CD4-positive, CD25-positive, alpha-beta regulatory T cell (primary cell): ENCODE measurements at regions not wholly inside any gene's neighbourhood (a gene's known extent, or its start where the extent isn't known, plus 50 kb on each side); places are given as distances from the start of the nearest gene placed in this dataset.

Source experiments
- ATAC-seq, 2 donors: fragments of 150-1000 bp; cut with Tn5 transposase; one replicate each; pipeline ENCODE4 v1.10.0; 2021; ENCODE audit warnings: low read depth in 2 of 2, moderate number of reproducible peaks in 2 of 2, moderate library complexity in 1 of 2
- DNase-seq, 3 donors: peaks; one replicate each; pipeline versions ENCODE4 v3.0.0 to v3.0.0-alpha.2; 2012 to 2022; ENCODE audit warnings: mixed read lengths in 1 of 3
- H3K27ac ChIP-seq: one replicate; pipeline ENCODE4 v1.7.0; 2013; ENCODE audit warnings: mild to moderate bottlenecking, low read length; ENCODE audit not compliant: insufficient read depth, poor library complexity, severe bottlenecking
- H3K27me3 ChIP-seq: one replicate; pipeline ENCODE4 v1.7.0; 2013; ENCODE audit warnings: low read length; ENCODE audit not compliant: control insufficient read depth, insufficient read depth
- H3K36me3 ChIP-seq: one replicate; pipeline ENCODE4 v1.7.0; 2013; ENCODE audit warnings: mild to moderate bottlenecking, low read length, moderate library complexity; ENCODE audit not compliant: control insufficient read depth, insufficient read depth
- H3K4me1 ChIP-seq: 2 replicates; pipeline ENCODE4 v1.7.0; 2013; ENCODE audit warnings: mild to moderate bottlenecking, low read length; ENCODE audit not compliant: insufficient read depth, control insufficient read depth, poor library complexity, severe bottlenecking
- H3K4me3 ChIP-seq: one replicate; pipeline ENCODE4 v1.7.0; 2013; ENCODE audit warnings: low read depth, mild to moderate bottlenecking, low read length, moderate library complexity
- H3K9me3 ChIP-seq, 2 experiments: 1 replicate in 1 of 2; 2 replicates in 1 of 2; pipeline ENCODE4 v1.7.0; 2013; ENCODE audit warnings: low read length in 2 of 2, mild to moderate bottlenecking in 1 of 2, moderate library complexity in 1 of 2; ENCODE audit not compliant: control insufficient read depth in 2 of 2
- H3K27ac Mint-ChIP-seq, 3 donors: one replicate each; pipeline ENCODE4 v1.8.0; 2020 to 2022; ENCODE audit warnings: mild to moderate bottlenecking in 3 of 3, mixed read lengths in 3 of 3, moderate library complexity in 2 of 3
- H3K27me3 Mint-ChIP-seq: one replicate; pipeline ENCODE4 v1.8.0; 2022; ENCODE audit warnings: mild to moderate bottlenecking, mixed read lengths
- H3K36me3 Mint-ChIP-seq: one replicate; pipeline ENCODE4 v1.8.0; 2020; ENCODE audit warnings: mixed read lengths
- H3K4me1 Mint-ChIP-seq, 4 donors: one replicate each; pipeline ENCODE4 v1.8.0; 2020 to 2022; ENCODE audit warnings: mixed read lengths in 4 of 4, mild to moderate bottlenecking in 1 of 4
- H3K4me3 Mint-ChIP-seq, 4 donors: one replicate each; pipeline ENCODE4 v1.8.0; 2020 to 2022; ENCODE audit warnings: mild to moderate bottlenecking in 4 of 4, mixed read lengths in 4 of 4, moderate library complexity in 3 of 4
- H3K9me3 Mint-ChIP-seq, 7 donors: one replicate each; pipeline ENCODE4 v1.8.0; 2020 to 2022; ENCODE audit warnings: mixed read lengths in 7 of 7, mild to moderate bottlenecking in 3 of 7, moderate library complexity in 2 of 7

DNA sequence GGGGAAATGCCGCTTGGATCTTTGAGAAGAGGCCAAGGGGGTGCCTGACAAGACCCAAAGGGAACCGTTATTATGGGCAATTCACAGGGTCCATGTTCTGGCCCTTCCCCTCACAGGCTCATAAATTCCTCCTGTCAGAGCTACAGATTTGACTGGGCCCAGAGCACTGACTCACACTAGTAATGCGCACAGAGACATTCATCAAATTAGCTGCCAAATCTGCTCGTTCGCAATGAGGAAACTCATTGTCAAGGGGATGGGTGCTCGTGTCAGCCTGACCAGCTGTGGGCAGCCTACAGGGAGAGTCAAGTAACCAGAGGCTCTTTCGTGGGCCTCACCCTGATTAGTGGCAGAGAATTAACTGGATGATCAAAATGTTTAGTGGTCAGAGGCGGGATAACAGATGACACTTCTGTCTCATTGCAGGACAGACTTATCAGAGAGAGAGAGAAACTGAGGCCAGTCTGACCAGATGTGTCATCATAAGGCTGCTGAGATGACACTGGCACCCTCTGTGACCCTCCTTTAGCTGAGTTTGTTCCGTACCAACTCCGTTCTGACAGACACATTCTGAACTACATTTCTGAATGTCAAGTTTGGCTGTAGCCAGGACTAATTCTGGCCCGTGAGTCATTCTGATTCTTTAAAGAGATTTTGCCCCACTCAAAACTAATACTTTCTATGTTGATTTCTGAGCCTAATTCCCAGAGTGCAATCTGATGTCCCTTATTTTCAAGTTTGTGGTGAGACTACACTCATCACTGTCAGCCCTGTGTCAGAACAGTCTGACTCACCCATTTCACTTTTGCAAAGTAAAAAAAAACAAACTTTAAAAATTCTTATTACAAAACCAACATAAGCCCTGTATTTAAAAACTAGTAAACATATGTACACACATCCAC, 377.1 kb downstream of the ACTL7B start:
- Mint-ChIP-seq H3K36me3 (no peaks in the 10 kb centered on the region), H3K4me1 (no peaks in the 10 kb centered on the region), H3K27ac (no peak overlapping the region), H3K4me3 (no peak overlapping the region), H3K27me3 (peaks cover 4% of the 10 kb centered on the region), H3K9me3 (peaks cover 0 to 7% (median 0%) of the 10 kb centered on the region in 7 donors)
- Histone ChIP-seq H3K27ac (no peak overlapping the region), H3K4me3 (no peak overlapping the region), H3K27me3 (no peaks in the 10 kb centered on the region), H3K9me3 (no peaks in the 10 kb centered on the region), H3K4me1 (no peaks in the 10 kb centered on the region), H3K36me3 (no peaks in the 10 kb centered on the region)
- ATAC-seq (no peak), DNase-seq (no peak)

DNA sequence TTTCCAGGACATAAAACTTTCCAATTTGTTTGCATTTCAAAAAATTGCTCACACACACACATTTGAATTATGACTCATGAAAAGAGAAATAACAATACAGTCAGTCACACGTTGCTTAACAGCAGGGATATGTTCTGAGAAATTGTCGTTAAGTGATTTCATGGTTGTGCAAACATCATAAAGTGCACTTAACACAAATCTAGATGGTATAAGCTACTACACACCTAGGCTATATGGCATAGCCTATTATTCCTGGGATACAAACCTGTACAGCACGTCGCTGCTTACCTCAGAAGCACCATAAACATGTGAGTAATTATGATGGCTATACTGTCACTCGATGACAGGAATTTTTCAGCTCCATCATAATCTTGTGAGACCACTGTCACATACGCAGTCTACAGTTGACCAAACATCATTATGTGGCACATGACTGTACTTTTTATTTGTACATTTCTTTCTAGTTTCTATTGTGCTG, 378.2 kb downstream of the ACTL7B start:
- no peaks in the 10 kb centered on the region for H3K9me3 ChIP-seq
- no peaks in the 10 kb centered on the region for H3K36me3 ChIP-seq
- H3K27me3 Mint-ChIP-seq, result peaks cover 4% of the 10 kb centered on the region
- H3K27ac ChIP-seq, result no peak overlapping the region
- H3K9me3 Mint-ChIP-seq, result peaks cover 0 to 6% (median 0%) of the 10 kb centered on the region in 7 donors
- no peak overlapping the region for H3K27ac Mint-ChIP-seq
- DNase-seq, result no peak
- H3K4me3 ChIP-seq, result no peak overlapping the region
- H3K4me3 Mint-ChIP-seq, result no peak overlapping the region
- H3K27me3 ChIP-seq, result no peaks in the 10 kb centered on the region
- H3K4me1 ChIP-seq, result no peaks in the 10 kb centered on the region
- H3K4me1 Mint-ChIP-seq, result no peaks in the 10 kb centered on the region
- no peak for ATAC-seq
- H3K36me3 Mint-ChIP-seq, result no peaks in the 10 kb centered on the region

DNA sequence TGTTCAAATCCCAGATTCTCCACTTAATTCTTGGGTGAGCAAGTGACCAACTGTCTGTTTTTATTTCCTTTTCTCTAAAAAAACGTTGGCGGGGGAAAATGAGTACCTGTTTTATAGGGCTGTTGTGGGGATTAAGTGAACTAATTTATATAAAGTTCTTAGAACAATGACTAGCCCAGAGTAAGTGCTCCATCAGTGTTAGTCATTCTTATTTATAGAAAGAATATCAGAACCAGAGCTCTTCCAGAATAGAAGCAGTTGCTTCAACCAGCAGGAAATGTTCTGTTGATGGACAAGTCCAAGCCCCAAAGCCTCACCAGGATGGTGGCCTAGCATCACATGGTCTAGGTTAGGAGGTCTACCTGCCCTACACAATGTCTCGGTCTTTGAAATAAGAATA, 379.2 kb downstream of the ACTL7B start:
- DNase-seq, result no peak
- Mint-ChIP-seq H3K27ac (no peak overlapping the region), H3K4me3 (no peak overlapping the region), H3K4me1 (no peaks in the 10 kb centered on the region), H3K9me3 (peaks cover 0 to 7% (median 0%) of the 10 kb centered on the region in 7 donors), H3K27me3 (peaks cover 4% of the 10 kb centered on the region), H3K36me3 (no peaks in the 10 kb centered on the region)
- no peak overlapping the region for H3K4me3 ChIP-seq
- no peaks in the 10 kb centered on the region for H3K9me3 ChIP-seq
- no peaks in the 10 kb centered on the region for H3K36me3 ChIP-seq
- H3K4me1 ChIP-seq, result no peaks in the 10 kb centered on the region
- H3K27me3 ChIP-seq, result no peaks in the 10 kb centered on the region
- no peak for ATAC-seq
- no peak overlapping the region for H3K27ac ChIP-seq

DNA sequence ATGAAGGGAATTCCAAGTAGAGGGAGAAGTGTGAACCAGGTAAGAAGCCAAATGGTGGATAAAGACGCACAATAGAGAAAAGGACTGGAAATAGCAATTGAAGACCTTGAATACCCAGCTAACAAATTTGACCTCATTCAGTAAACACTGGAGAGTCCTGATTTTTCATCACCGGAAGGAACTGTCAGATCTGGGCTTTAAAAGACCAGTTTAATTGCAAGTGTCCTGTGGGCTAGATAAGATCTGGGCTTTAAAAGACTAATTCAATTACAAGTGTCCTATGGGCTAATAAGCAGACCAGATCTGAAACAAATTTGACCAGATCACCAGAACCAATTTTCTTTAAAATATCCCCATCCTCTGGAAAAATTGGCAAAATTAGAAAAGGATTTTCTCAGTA, 380.0 kb downstream of the ACTL7B start:
- Histone ChIP-seq H3K4me3 (no peak overlapping the region), H3K36me3 (no peaks in the 10 kb centered on the region), H3K4me1 (no peaks in the 10 kb centered on the region), H3K27ac (no peak overlapping the region), H3K27me3 (no peaks in the 10 kb centered on the region), H3K9me3 (no peaks in the 10 kb centered on the region)
- DNase-seq, result no peak
- Mint-ChIP-seq H3K27me3 (peaks cover 4% of the 10 kb centered on the region), H3K4me1 (no peaks in the 10 kb centered on the region), H3K27ac (no peak overlapping the region), H3K9me3 (peaks cover 0 to 10% (median 0%) of the 10 kb centered on the region in 7 donors), H3K4me3 (no peak overlapping the region), H3K36me3 (no peaks in the 10 kb centered on the region)
- ATAC-seq, result no peak

DNA sequence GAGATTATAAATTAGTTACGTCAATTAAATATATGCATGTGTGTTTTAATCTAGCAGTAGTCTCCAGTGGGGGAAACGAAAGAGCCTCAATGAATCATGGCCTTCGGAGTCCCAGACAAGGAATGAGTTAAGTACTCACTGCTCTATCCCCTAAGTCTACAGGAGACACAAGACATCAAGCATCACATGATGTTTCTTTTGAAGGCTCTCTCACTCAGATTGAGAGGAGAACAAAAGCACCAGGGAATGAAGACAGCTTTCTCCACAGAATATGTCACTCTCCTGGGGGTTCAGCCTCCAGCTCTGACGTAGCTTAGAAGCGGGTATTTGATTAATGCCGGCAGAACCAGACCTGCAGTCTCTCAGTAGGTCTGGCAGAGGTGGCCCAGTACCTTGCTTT, 381.4 kb downstream of the ACTL7B start:
- no peak for ATAC-seq

DNA sequence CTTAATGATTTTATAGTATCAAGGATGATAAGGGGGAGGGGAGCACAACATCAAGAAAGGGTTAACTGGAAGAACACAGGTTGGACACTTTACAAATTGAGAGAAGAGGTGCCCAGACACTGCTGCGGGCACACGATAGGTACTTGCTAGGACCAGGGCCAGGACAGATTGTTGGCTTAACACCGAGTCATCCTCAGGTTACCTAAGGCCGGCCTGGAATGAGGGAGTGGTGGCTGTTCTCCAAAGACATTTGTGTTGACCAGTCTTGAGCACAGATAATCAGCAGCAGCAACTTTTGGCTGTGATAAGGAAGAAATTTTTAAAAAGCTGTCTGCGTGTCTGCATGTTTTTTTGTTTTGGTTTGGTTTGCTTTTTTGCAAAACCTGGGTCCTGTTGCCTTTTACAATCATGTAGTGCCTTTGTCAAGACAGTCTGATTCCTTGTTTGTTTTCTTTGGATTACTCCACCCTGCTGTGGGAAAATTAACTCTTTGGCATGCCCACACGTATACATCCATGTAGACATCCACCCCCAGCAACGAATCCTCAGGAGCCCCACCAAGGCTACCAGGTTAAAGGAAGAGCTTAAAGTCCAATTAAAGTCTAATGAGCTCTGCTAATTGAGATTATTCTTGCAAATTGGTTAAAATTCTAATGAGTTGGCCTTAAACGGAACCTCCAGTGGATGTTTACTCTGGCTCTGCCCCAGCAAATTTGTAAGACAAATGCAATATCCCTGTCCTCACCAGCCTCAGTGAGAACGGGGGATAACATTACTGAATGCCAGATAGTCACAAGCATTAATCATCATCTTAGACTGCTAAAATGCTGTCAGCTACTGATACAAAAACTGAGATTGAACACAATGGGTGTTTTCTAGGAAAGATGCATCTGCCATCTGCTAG, 382.3 kb downstream of the ACTL7B start:
- ATAC-seq, result no peak
- H3K36me3 Mint-ChIP-seq, result no peaks in the 10 kb centered on the region
- no peak overlapping the region for H3K4me3 ChIP-seq
- H3K36me3 ChIP-seq, result no peaks in the 10 kb centered on the region
- H3K27ac ChIP-seq, result no peak overlapping the region
- H3K4me1 ChIP-seq, result no peaks in the 10 kb centered on the region
- no peak overlapping the region for H3K27ac Mint-ChIP-seq
- H3K27me3 Mint-ChIP-seq, result no peaks in the 10 kb centered on the region
- H3K9me3 Mint-ChIP-seq, result peaks cover 0 to 10% (median 0%) of the 10 kb centered on the region in 7 donors
- no peaks in the 10 kb centered on the region for H3K9me3 ChIP-seq
- DNase-seq, result no peak
- H3K4me3 Mint-ChIP-seq, result no peak overlapping the region
- H3K27me3 ChIP-seq, result no peaks in the 10 kb centered on the region
- no peaks in the 10 kb centered on the region for H3K4me1 Mint-ChIP-seq

More for the DNA sequence above, 381.4 kb downstream of the ACTL7B start:
- H3K9me3 Mint-ChIP-seq, result peaks cover 0 to 10% (median 0%) of the 10 kb centered on the region in 7 donors
- H3K4me3 ChIP-seq, result no peak overlapping the region
- peaks cover 4% of the 10 kb centered on the region for H3K27me3 Mint-ChIP-seq
- H3K9me3 ChIP-seq, result no peaks in the 10 kb centered on the region
- no peaks in the 10 kb centered on the region for H3K4me1 Mint-ChIP-seq
- no peaks in the 10 kb centered on the region for H3K4me1 ChIP-seq
- H3K4me3 Mint-ChIP-seq, result no peak overlapping the region
- no peak overlapping the region for H3K27ac ChIP-seq
- no peaks in the 10 kb centered on the region for H3K27me3 ChIP-seq
- no peaks in the 10 kb centered on the region for H3K36me3 ChIP-seq
- H3K27ac Mint-ChIP-seq, result no peak overlapping the region
- H3K36me3 Mint-ChIP-seq, result no peaks in the 10 kb centered on the region
- DNase-seq, result no peak

DNA sequence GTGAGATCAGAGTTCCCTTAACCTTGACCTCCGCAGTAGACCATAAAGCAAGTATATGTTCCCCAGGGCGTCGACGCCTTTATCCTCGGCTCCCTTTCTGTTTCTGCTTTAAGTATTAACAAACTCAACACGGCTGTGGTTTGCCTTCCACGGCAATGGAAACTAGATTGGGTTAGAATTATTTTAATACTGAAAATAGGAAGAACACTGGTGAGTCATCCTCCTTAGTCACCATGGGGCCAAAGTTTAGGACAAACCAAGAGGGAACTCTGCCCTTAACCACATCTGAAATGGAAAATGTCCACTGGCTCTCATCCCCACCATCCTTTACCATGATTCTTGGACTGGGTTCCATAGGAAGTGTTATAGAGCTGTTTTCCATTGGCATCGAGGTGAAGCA, 386.1 kb downstream of the ACTL7B start:
- DNase-seq, result no peak
- Histone ChIP-seq H3K36me3 (no peaks in the 10 kb centered on the region), H3K4me3 (no peak overlapping the region), H3K4me1 (no peaks in the 10 kb centered on the region), H3K27ac (no peak overlapping the region), H3K27me3 (no peaks in the 10 kb centered on the region), H3K9me3 (no peaks in the 10 kb centered on the region)
- ATAC-seq, result no peak
- Mint-ChIP-seq H3K4me3 (no peak overlapping the region), H3K36me3 (no peaks in the 10 kb centered on the region), H3K4me1 (no peaks in the 10 kb centered on the region), H3K27me3 (no peaks in the 10 kb centered on the region), H3K9me3 (peaks cover 0 to 10% (median 1%) of the 10 kb centered on the region in 7 donors), H3K27ac (no peak overlapping the region)
